ENCODE measurements at regions not wholly inside any gene's neighbourhood (a gene's known extent, or its start where the extent isn't known, plus 50 kb on each side); places are given as distances from the start of the nearest gene placed in this dataset.

DNA sequence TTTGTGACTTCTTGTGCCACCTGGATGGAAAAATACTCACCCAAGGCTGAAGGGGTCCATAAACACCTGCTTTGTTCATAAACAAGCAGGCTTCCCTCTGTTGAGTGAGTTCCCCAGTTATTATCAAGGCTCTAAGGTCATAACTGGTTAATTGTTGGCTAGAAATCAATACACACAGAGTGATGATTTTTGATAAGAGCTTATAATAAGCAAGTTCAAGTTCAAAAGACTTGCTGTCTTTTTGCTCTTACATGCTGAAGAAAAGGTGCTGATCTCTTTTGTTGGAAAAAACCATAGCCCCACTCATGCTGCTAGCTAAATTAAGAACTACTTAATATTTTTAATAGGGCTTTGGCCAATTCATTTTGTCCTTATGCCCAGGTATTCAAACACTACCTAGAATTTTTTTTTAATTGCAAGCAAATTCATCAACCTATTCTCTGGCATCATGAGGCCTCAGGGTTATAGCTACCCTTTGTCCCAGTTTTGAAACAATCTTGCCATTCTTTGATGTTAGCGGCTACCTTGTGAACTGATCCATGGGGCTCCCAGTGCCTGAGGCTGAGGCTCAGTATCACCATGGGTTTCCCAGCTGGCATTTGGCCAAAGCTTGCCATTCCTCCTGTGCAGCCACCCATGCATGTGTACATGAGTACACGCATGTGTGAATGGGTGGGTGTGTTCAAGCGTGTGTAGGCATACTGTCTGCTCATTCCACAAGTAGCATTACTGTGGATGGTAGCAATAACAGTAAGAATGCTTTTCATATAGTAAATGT, 127.6 kb upstream of the LPP start:
- DNase-seq (ENCODE audit: low read depth in 2 of 2, low spot score in 1 of 2): no peak

DNA sequence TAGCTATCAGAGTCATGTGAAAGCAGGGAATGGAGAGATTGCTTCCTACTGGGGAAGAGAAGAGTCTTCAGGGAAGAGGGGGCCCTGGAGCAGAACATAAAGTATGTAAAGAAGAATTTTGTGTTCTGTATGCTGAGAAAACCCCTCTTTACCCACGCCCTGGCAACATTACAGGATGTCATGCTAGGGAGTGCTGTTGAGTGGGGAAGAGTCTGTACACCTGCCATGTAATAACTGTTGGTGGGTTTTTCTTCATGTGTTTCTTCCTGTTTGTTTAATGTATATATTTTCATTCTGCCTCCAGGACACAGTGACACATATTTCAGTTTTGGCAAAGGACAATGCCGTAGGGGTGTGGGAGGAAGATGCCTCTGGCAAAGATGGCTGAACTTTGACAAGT, 122.8 kb upstream of the LPP start:
- no peak for DNase-seq (ENCODE audit: low read depth in 2 of 2, low spot score in 1 of 2)

DNA sequence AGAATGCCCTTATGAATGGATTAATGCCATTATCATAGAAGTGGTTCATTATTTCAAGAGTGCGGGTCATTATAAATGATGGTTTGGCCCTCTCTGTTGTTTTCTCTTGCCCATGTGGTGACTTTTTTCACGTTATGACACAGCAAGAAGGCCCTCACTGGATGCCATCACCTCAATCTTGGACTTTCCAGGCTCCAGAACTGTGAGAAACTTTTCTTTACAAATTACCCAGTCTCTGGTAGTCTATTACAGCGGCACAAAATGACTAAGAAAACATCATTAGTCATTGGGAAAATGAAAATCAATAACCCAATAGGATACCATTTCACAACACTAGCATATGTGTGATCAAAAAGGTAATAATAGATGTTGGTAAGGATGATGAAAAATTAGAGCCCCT, 119.0 kb upstream of the LPP start:
- DNase-seq (ENCODE audit: low read depth in 2 of 2, low spot score in 1 of 2): no peak

DNA sequence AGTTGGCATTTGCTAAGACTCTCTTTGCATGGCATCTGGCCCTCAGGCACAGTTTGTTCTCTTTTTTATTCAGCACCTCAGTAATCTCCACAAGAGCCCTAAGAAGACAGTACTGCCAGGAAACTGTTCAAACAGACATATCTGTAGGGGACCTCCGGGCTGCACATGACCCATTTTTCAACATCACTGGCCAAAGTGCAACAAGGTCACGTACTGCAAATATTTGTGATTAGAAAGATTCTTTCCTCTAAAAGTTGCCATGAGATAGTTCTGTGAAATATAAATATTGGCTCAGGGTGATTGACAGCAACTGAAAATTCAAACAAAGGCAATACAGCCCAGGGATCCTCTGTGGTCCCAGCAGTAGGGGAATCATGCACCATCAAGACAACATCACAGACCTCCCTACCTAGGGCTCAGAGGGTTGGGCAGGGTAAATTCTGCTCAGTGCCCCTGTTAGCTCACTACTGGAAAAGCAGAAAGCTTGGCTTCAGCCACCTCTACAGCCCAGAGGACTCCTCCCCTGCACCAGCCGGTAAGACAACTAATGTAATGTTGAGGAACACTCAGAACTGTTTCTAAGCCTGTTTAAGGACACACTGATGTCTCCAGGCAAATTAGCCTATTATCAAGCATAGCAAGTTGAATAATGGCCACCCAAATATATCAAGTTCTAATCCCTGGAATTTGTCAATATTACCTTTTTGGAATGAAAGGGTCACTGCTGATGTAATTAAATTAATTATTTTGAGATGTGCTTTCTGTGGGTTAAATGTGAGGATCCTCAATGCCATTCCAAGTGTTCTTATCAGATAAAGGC, 117.4 kb upstream of the LPP start:
- no peak for DNase-seq (ENCODE audit: low read depth in 2 of 2, low spot score in 1 of 2)

DNA sequence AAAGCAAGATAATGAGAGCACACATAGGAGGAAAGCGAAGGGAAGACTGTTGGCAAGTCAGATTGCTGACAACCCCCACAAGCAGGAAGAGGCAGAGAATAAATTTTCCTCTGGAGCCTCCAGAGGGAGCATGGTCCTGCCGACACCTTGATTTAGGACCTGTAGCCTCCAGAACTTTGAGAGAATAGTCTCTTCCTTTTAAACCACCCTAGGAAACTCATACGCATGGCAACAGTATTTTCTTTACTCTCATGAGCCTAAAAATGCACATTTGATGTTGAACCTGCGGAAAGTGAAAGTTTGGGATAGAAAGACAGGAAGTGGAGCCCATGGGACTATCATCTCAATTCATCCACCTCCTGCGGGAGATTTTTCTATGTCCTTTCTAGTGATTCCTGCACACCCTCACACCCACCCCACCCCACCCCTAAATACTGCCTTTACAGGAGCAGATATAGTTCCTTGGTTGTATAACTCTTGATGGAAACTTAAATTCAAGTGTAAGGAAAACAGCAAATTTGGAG, 116.7 kb upstream of the LPP start:
- DNase-seq (ENCODE audit: low read depth in 2 of 2, low spot score in 1 of 2): no peak

DNA sequence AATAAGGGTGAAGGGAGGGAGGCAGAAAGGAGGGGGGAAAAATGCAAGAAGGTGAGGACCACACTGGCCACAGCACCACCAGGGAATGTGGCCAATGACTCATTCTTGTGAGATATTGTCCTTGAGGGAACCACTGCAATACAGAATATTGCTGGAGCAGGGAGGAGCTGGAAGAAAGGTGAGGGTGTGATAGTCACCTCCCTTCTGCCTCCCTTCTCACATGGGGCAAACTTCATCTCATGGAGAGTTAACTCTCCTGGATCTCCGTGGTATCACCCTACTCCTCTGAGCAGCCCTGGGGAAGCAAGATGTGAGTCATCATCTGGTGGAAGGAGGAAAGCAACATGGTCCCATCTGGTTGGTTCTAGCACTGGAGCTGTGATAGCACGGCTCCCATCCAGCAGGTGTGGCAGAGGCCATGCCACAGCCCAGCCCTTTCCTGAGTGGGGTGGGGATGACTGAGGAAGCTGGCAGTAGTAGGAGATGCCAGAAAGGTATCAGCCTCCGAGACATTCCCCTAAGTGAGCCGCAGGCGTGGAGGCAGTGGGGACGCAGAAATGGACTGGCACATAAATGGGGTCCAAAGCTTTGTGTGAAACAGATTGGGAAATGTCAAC, 115.9 kb upstream of the LPP start:
- DNase-seq (ENCODE audit: low read depth in 2 of 2, low spot score in 1 of 2): no peak

DNA sequence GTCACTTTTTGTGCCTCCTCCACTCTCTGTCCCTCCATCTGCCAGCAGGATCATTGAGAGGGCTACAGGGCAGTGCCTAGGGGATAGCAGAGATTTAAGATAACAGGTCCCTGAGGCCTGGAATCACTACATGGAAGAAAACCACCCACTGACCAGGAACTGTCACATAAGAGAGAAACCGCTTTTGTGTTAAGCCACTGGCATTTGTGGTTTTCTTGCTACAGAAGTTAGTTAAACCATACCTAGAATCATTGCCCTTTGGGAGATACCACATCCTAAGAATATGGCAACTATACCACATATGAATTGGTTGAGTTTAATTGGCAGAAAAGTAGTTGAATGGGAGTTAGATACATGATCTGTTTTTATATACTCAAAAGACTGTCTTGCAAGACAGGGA, 112.8 kb upstream of the LPP start:
- DNase-seq (ENCODE audit: low read depth in 2 of 2, low spot score in 1 of 2): no peak

DNA sequence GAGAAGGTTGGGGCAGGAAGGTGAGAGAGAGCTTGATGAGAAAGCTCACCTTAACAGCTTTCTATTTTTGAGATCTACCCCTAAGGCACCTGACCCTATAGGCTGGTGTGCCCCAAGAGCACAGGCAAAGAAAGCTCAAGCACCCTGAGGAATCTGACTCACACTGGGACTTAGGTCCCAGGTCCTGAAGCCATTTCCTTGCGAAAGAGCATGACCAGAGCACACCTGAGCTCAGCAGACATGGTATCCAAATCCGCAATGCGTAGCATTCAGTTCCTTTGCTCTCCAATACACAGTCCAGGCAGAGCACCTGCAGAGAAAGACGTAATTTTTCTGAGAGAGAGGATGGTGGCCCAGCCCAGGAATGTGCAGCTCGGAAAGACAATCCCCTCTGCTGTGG, 112.1 kb upstream of the LPP start:
- DNase-seq (ENCODE audit: low read depth in 2 of 2, low spot score in 1 of 2): no peak

DNA sequence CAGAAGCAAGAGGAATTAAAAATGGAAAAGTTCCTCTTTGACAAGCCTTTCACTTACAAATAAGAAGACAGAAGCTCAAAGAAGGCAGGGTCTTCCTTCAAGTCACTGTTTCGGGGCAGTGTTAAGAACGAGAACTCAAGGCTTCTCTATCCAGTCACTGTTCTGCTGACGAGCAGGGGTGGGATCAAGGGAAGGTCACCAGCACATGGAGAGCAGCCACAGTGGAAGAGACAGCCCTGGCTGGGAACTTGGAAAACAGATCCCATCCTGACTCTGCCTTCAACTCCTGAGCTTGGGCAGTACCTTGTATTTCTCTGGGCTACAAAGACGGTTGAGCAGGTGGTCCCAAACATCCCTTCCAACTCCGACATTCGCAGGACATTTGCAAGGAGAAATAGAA, 111.5 kb upstream of the LPP start:
- DNase-seq (ENCODE audit: low read depth in 2 of 2, low spot score in 1 of 2): no peak

DNA sequence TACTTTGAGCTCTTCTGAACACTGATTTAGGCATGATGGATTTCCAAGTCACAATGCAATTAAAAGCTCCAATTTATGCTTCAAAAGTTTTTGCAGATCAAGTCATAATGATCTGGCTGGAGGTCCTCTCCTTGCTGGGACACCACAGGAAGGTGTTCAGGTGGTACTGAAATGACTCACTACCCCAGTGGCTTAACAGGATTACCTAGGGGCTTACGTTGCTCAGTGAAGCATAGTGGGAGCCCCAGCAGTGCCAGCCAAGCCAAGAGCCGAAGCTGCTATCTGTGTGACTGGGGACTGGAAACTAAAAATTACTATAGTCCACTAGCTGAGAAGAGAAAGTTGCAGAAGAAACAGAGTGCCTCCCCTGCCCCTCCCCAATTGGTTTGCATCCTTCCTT, 110.1 kb upstream of the LPP start:
- no peak for DNase-seq (ENCODE audit: low read depth in 2 of 2, low spot score in 1 of 2)

DNA sequence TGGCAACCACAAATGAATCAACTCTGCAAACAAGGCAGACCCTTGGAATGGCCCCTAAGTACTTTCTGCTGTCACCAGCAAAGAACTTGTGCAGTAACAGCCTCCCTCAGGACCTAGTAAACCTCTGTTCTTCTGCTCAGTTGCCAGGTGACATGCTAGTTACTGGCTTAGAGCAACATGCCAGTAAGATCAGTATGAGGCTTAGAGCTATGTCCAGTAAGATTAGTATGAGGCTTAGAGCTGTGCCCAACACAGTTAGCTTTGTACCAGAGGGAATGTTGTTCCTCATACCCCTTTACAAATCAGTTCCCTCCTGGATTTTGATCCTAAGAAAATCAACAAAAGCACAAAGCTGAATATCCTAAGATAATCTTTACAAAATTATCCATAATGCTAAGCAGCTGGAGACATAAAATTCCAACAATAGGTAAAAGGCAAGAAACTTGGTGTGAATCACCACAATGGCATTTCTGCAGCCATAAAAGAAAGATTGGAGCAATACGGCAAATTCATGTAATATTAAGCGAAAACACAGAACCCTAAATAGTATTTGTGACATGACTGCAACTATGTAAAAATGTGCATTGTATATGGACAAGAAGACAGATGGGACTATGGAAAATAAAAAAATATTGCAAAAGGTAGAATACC, 107.3 kb upstream of the LPP start:
- no peak for DNase-seq (ENCODE audit: low read depth in 2 of 2, low spot score in 1 of 2)

DNA sequence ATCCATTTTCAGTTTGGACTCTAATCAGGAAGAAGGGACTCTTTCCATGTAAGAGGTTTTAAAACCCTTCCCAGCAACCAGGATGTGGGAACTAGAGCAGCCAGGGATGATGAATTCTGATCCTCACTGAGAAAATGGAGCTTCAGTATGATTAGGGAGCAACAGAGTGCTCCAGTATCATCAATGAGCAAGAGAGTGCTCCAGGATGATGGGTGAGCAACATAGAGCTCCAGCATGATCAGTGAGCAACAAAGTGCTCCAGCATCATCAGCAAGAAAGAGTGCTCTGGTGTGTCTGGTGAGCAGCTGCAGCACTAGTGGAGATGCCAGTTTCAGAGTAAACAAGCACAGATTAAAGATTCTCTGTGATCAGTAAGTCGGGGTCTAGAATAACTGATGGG, 106.4 kb upstream of the LPP start:
- DNase-seq (ENCODE audit: low read depth in 2 of 2, low spot score in 1 of 2): no peak

DNA sequence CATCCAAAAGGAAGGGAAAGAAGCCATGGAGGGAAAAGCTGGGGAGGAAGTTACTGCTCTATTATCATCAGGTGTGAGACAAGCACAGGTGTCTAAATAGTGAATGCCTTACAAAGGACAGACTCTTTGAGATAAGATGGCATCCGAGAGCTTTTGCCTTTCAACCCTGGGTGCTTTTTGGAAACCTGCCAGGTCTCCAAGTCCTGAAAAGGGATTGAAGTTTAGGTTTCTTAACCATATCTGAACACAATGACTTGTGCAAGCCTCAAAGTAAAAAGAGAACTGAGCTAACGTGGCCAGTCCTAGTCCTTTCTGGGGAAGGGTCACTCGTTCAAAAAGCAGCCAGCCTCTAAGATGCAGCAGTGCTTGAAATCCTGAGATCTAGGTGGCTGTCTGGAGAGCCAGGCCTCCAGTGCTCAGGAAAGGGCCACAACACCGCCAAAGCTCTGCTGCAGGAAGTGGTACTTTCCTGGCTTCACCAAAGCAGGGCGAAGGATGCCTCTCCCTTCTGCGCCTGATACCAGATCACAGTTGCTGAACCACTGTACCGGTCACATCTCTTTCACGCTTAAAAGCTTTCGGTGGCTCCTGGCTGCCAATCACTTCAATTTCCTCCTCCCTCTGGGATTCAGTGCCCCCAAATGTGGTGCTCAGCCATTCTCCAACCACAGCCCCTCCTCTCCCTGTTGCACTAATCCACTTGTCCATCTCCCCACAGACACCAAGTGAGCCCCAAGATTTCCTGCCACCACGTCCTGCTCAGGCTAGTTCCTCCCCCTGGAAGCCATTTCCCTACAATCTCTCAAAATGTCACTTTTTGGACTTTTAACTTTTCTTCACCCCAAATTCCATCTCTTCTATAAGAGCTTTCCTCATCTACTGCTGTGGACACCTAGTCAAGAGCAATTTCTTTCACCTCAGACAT, 104.1 kb upstream of the LPP start:
- peak; percentile 6 to 12 for DNase-seq (ENCODE audit: low read depth in 2 of 2, low spot score in 1 of 2)

DNA sequence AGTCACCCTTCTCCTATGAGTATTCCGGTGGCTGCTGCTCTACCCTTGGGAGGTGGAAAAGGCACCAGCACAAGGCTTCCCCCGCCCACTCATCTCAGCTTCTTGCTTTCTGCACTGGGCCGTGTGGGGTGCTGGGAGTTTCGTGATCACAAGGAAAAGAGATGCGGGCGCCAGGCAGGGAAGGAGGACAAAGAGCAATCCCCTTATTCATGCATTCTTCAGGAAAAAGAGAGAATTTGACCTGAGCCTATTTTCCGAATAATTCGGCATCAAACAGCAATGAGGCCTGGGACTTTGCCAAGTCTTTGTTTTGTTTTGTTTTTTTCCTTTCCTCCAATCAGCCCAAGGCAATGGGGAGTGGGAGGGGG, 102.2 kb upstream of the LPP start:
- no peak for DNase-seq (ENCODE audit: low read depth in 2 of 2, low spot score in 1 of 2)

DNA sequence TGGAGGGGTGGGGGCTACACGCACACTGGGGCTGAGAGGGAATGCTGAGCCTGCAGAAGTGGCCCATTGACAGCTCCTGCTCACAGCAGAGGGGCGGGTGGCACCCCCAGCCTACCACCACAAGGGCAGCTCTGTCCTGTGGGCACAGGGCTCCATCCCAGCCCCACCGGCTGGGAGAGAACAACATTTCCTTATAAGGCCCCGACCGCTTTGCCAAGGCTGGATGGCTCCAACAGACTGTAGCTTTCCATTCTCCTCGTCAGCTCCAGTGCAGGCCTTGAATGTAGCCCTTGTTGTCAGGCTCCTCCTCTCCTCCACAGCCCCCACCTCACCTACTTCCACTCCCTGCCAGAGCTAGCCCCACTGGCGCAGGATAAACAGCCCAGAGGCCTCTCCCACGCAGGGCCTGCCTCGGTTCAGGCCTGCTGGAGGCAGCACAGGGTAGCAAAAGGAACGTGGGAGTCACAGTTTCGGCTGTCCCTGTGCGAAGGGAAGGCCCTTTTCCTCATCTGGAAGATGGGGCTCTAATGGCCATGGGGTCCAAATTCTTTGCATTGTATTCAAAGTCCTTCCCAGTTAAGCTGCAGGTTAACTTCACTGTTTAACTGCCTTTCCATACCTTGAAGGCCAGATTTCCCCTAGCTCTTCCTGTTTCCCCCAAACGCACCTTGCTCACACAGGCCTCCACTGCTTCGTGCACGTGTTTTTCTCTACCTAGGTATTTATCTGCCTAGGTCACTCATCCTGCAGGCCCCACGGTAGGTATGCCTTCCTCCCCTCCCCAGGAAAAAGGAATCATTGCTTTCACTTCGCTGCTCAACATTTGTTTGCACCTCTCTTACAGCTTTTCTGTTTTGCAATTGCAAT, 101.6 kb upstream of the LPP start:
- no peak for DNase-seq (ENCODE audit: low read depth in 2 of 2, low spot score in 1 of 2)

DNA sequence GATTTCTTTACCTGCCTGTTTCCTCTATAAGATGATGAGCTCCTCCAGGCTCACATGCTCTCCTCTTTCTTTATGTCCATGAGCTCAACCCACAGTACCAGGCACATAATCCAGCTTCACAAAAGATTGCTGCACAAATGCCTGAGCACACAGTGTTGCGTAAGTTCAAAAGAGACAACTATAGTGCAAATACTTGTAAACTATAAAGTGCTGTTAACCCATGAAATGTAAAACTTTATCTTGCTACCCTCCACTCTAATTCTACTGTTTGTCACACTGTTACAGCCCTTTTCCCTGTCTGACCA, 101.0 kb upstream of the LPP start:
- no peak for DNase-seq (ENCODE audit: low read depth in 2 of 2, low spot score in 1 of 2)

DNA sequence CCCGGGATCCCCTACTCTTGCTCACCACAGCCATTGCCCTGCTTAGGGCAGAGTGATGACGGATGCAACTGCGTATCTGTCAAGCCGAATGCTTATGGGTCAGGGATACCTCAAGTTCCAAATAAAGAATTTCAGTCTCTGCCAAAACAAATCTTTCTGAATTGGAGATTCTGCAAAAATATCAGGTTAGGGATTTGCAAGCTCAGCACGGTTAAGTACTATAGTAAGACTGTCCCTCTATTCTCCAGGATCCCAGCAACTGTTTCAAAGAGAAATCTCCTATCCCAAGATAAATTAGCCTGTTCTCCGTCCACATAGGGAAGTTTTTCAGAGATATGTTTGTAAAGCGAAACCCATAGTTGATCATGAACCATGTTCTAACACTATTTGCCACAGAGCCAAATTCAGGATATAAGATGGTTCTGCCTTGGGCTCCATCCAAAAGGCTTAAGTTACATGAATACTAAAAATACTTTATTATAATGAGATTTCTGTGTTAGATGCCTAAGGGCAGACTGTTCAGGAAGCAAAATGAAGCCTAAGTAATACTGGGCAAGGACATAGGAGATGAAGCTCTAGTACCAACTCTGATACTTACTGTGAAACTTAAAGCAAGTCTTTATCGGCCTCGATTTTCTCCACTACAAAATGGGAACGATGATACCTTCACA, 100.1 kb upstream of the LPP start:
- no peak for DNase-seq (ENCODE audit: low read depth in 2 of 2, low spot score in 1 of 2)

DNA sequence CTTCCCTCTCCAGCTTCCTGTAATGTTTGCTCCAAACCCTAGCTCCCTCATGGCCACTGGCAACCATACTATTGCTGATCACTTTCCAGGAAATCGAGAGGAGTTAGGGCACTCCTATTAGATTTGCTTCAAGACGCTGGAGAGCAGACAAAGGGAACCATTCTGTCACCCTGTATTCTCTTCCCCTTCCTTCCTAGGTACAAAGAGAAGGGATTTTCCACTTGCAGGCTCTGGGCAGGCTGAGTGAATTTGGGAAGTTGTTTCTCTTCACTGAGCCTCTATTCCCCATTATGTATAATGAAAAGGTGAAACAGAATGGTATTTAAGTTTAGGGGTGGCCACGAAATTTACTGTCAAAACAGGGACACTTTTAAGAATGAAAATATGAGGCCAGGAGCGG, 99.4 kb upstream of the LPP start:
- no peak for DNase-seq (ENCODE audit: low read depth in 2 of 2, low spot score in 1 of 2)

DNA sequence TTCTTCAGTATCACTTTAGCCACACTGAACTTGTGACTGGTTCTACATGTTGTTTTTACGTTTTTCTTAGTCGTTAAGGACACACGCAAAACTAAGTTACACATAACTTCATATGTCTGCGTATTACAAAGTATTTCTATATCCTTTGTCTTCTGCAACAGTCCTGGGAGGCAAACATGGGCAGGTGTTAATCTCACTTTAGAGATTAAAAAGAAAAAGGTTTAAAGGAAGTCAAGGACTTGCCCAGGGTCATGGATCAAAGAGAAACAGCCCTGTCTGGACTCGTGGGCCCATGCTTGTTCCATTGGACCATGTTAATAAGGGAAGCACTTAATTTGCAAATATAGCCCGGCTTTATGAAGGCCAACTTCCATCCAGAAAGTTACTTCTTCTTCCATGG, 98.6 kb upstream of the LPP start:
- DNase-seq (ENCODE audit: low read depth in 2 of 2, low spot score in 1 of 2): no peak

Measured in stimulated activated CD8-positive, alpha-beta memory T cell treated with anti-CD3 and anti-CD28 coated beads, Interleukin-4, amount 100 ng/mL, for 4 hours (primary cell).